SK-N-SH treated with all-trans-retinoic acid at 6 μM for 48 hours (cell line): ENCODE measurements at regions not wholly inside any gene's neighbourhood (a gene's known extent, or its start where the extent isn't known, plus 50 kb on each side); places are given as distances from the start of the nearest gene placed in this dataset.
A peak's percentile ranks its signal among the peaks of the same experiment; 100 is the strongest.

Experiments used
- ATAC-seq: fragments of 200-7000 bp; cut with Tn5 transposase; 3 replicates; pipeline ENCODE4 v1.9.1; 2020; ENCODE audit warnings: mild to moderate bottlenecking, moderate library complexity
- ARNTL ChIP-seq: fragments of 450-650 bp; formaldehyde crosslinking; IDR thresholded peaks from 2 replicates; pipeline ENCODE4 v1.5.0; 2020; ENCODE audit warnings: low read depth, mild to moderate bottlenecking, moderate library complexity, borderline replicate concordance
- BACH2 ChIP-seq: fragments of 250-450 bp; sonication (Bioruptor Pico); IDR thresholded peaks from 2 replicates; pipeline ENCODE4 v1.9.0; 2021; ENCODE audit warnings: mild to moderate bottlenecking, borderline replicate concordance
- CREB5 ChIP-seq: fragments of 250-450 bp; sonication (Bioruptor Pico); IDR thresholded peaks from 2 replicates; pipeline ENCODE4 v1.5.1; 2020; ENCODE audit warnings: low read depth, mild to moderate bottlenecking, moderate library complexity
- CSRNP3 ChIP-seq: fragments of 250-450 bp; sonication (Bioruptor Pico); IDR thresholded peaks from 2 replicates; pipeline ENCODE4 v1.5.1; 2021; ENCODE audit warnings: mild to moderate bottlenecking, moderate library complexity
- ESRRG ChIP-seq: fragments of 250-450 bp; sonication (Bioruptor Pico); IDR thresholded peaks from 2 replicates; pipeline ENCODE4 v1.6.1; 2021; ENCODE audit warnings: mild to moderate bottlenecking
- ISL1 ChIP-seq: fragments of 250-450 bp; sonication (Bioruptor Pico); IDR thresholded peaks from 2 replicates; pipeline ENCODE4 v2.1.2; 2022; ENCODE audit warnings: mild to moderate bottlenecking, moderate library complexity
- OSR1 ChIP-seq: fragments of 250-450 bp; sonication (Bioruptor Pico); IDR thresholded peaks from 2 replicates; pipeline ENCODE4 v1.8.0; 2022; ENCODE audit warnings: moderate library complexity, mild to moderate bottlenecking, inconsistent platforms
- PATZ1 ChIP-seq: fragments of 250-450 bp; sonication (Bioruptor Pico); IDR thresholded peaks from 2 replicates; pipeline ENCODE4 v1.8.0; 2020; ENCODE audit warnings: mild to moderate bottlenecking, moderate library complexity, borderline replicate concordance
- POU6F1 ChIP-seq: fragments of 250-450 bp; sonication (Bioruptor Pico); IDR thresholded peaks from 2 replicates; pipeline ENCODE4 v1.8.0; 2021; ENCODE audit warnings: low read depth, mild to moderate bottlenecking, moderate library complexity, borderline replicate concordance
- RARB ChIP-seq: fragments of 250-450 bp; sonication (Bioruptor Pico); IDR thresholded peaks from 2 replicates; pipeline ENCODE4 v1.8.0; 2021; ENCODE audit warnings: mild to moderate bottlenecking, moderate library complexity
- SNAI2 ChIP-seq: fragments of 250-450 bp; sonication (Bioruptor Pico); IDR thresholded peaks from 2 replicates; pipeline ENCODE4 v1.5.0; 2020; ENCODE audit warnings: mild to moderate bottlenecking, moderate library complexity
- TOX ChIP-seq: fragments of 250-450 bp; sonication (Bioruptor Pico); IDR thresholded peaks from 2 replicates; pipeline ENCODE4 v1.8.0; 2021; ENCODE audit warnings: mild to moderate bottlenecking, moderate library complexity, borderline replicate concordance
- TSHZ2 ChIP-seq: fragments of 250-450 bp; sonication (Bioruptor Pico); IDR thresholded peaks from 2 replicates; pipeline ENCODE4 v1.5.0; 2020; ENCODE audit warnings: mild to moderate bottlenecking, moderate library complexity
- ZC3H10 ChIP-seq: fragments of 250-450 bp; sonication (Bioruptor Pico); IDR thresholded peaks from 2 replicates; pipeline ENCODE4 v1.5.1; 2021; ENCODE audit warnings: mild to moderate bottlenecking, moderate library complexity
- ZFP3 ChIP-seq: fragments of 250-450 bp; sonication (Bioruptor Pico); IDR thresholded peaks from 2 replicates; pipeline ENCODE4 v1.5.0; 2020; ENCODE audit warnings: mild to moderate bottlenecking, moderate library complexity
- ZNF565 ChIP-seq: fragments of 450-650 bp; formaldehyde crosslinking; conservative IDR thresholded peaks from 2 replicates; pipeline ENCODE4 v1.5.0; 2020; ENCODE audit warnings: low read depth, mild to moderate bottlenecking, moderate library complexity
- ZNF70 ChIP-seq: fragments of 450-650 bp; formaldehyde crosslinking; IDR thresholded peaks from 2 replicates; pipeline ENCODE4 v1.5.0; 2020; ENCODE audit warnings: mild to moderate bottlenecking, moderate library complexity
- ZNF8 ChIP-seq: fragments of 450-650 bp; formaldehyde crosslinking; IDR thresholded peaks from 2 replicates; pipeline ENCODE4 v1.5.0; 2020; ENCODE audit warnings: mild to moderate bottlenecking, moderate library complexity

GRCh38 chr9:81819859-81820546 is 108.2 kb upstream of the SPATA31D4 start:
- peak; percentile 61 for ATAC-seq
- TF ChIP-seq ISL1 (CRISPR knock-in tag) (peak; percentile 72), SNAI2 (CRISPR knock-in tag) (0 out of 2 replicates have a peak, but pooled peaks have one; percentile 28), CREB5 (CRISPR knock-in tag) (peak; percentile 67; the same call in 1 of the 2 replicates), TOX (CRISPR knock-in tag) (no peak)
- TF ChIP-seq, all 23 proteins: peak for 3

- TF ChIP-seq TSHZ2 (CRISPR knock-in tag) (no peak), RARB (no peak), ZNF8 (CRISPR knock-in tag) (no peak), ESRRG (CRISPR knock-in tag) (no peak), ZNF565 (CRISPR knock-in tag) (no peak), ZNF70 (CRISPR knock-in tag) (no peak), SNAI2 (CRISPR knock-in tag) (no peak), ZFP3 (CRISPR knock-in tag) (no peak), TOX (CRISPR knock-in tag) (no peak), BACH2 (CRISPR knock-in tag) (no peak), CSRNP3 (CRISPR knock-in tag) (no peak), ZC3H10 (CRISPR knock-in tag) (no peak), POU6F1 (CRISPR knock-in tag) (no peak), OSR1 (CRISPR knock-in tag) (no peak), PATZ1 (no peak), ARNTL (CRISPR knock-in tag) (no peak)
- ATAC-seq, result no peak
Observed at GRCh38 chr9:81822301-81822865, 105.8 kb upstream of the SPATA31D4 start.

GRCh38 chr9:81822967-81823366 is 105.3 kb upstream of the SPATA31D4 start:
- no peak for TF ChIP-seq CREB5 (CRISPR knock-in tag)
- no peak for TF ChIP-seq ESRRG (CRISPR knock-in tag)
- TF ChIP-seq ZFP3 (CRISPR knock-in tag), result no peak
- no peak for TF ChIP-seq OSR1 (CRISPR knock-in tag)
- TF ChIP-seq ZNF565 (CRISPR knock-in tag), result no peak
- ATAC-seq, result no peak
